GM23338 (cell line): ENCODE measurements at regions not wholly inside any gene's neighbourhood (a gene's known extent, or its start where the extent isn't known, plus 50 kb on each side); places are given as distances from the start of the nearest gene placed in this dataset.

Experiments
- CREB1 ChIP-seq: fragments of 250-450 bp; sonication (Bioruptor Pico); IDR thresholded peaks from 2 replicates; pipeline ENCODE4 v1.5.0; 2020; ENCODE audit warnings: low read depth, mild to moderate bottlenecking, moderate library complexity
- CTCF ChIP-seq, 2 experiments: fragments of 200-600 bp in 1 of 2; sonication (generic) in 1 of 2; conservative IDR thresholded peaks; 2 replicates each; pipeline versions ENCODE4 v1.5.1 to v1.6.1; 2016 to 2017; ENCODE audit warnings: antibody characterized with exemption in 2 of 2, low read depth in 2 of 2, mild to moderate bottlenecking in 2 of 2, moderate library complexity in 1 of 2
- ETS1 ChIP-seq: IDR thresholded peaks from 2 replicates; pipeline ENCODE4 v1.6.1; 2016; ENCODE audit warnings: antibody characterized with exemption
- EZH2 ChIP-seq: fragments of 200-600 bp; sonication (generic); IDR thresholded peaks from one replicate; pipeline ENCODE4 v1.8.0; 2017; ENCODE audit warnings: antibody characterized with exemption, mild to moderate bottlenecking, low read depth; ENCODE audit not compliant: unreplicated experiment
- JUNB ChIP-seq: IDR thresholded peaks from one replicate; pipeline ENCODE4 v1.6.1; 2016; ENCODE audit warnings: antibody characterized with exemption; ENCODE audit not compliant: unreplicated experiment
- POLR2AphosphoS5 ChIP-seq: IDR thresholded peaks from 2 replicates; pipeline ENCODE4 v1.6.1; 2016; ENCODE audit warnings: antibody characterized with exemption, low read depth
- REST ChIP-seq: IDR thresholded peaks from one replicate; pipeline ENCODE4 v1.6.1; 2018; ENCODE audit warnings: antibody characterized with exemption; ENCODE audit not compliant: unreplicated experiment
- STAT1 ChIP-seq: IDR thresholded peaks from one replicate; pipeline ENCODE4 v1.6.1; 2016; ENCODE audit warnings: antibody characterized with exemption; ENCODE audit not compliant: unreplicated experiment
- ZNF462 ChIP-seq: fragments of 250-450 bp; sonication (Bioruptor Pico); IDR thresholded peaks from 2 replicates; pipeline ENCODE4 v1.5.0; 2020; ENCODE audit warnings: mild to moderate bottlenecking, moderate library complexity

- no peak for TF ChIP-seq EZH2
- no peak for TF ChIP-seq CTCF (conservative IDR thresholded peaks at IDR 0.05; ENCODE audit: low read depth in 2 of 2)
- TF ChIP-seq CREB1: no peak
- TF ChIP-seq POLR2AphosphoS5: no peak
- no peak for TF ChIP-seq JUNB
- no peak for TF ChIP-seq ZNF462 (CRISPR knock-in tag)
- TF ChIP-seq REST: no peak
- no peak for TF ChIP-seq ETS1
- TF ChIP-seq STAT1: no peak
Measured at GRCh38 chr11:122246874-122247273, 130.9 kb upstream of the BLID start.
